Activated CD8-positive, alpha-beta memory T cell treated with anti-CD3 and anti-CD28 coated beads for 36 hours (primary cell): ENCODE measurements at regions not wholly inside any gene's neighbourhood (a gene's known extent, or its start where the extent isn't known, plus 50 kb on each side); places are given as distances from the start of the nearest gene placed in this dataset.

Source experiments
- CTCF ChIA-PET: fragments of 350-600 bp; sonication (Branson Sonifier 250); formaldehyde crosslinking; loops from one replicate; lab custom pipeline; 2021; ENCODE audit warnings: antibody characterized with exemption; lab: Charles Lee
- POLR2A ChIA-PET: fragments of 350-600 bp; sonication (Branson Sonifier 250); formaldehyde crosslinking; loops from one replicate; lab custom pipeline; 2021; ENCODE audit warnings: antibody characterized with exemption; lab: Charles Lee

GRCh38 chr13:50345804-50346203 lies 330.6 kb downstream of the KCNRG start:
- POLR2A ChIA-PET = no interaction called here
- CTCF ChIA-PET = no interaction called here

DNA sequence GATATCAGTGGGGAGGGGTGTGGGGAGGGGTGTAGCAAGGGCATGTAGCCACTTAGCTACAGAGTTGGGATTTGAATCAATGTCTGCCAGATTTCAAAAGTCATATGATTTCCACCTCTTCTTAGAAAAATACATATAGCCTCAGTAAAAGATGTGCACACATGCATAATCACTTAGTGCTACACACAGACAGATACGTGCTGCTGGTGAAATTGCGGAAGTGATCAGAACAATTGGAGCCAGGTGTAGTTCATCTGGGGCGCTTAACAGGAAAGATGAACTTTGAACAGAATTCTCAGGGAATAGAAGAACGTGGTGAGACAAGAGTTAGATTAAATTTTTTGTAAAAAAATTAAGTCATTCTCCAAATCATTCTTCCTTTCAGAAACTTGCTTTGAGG lies 333.1 kb downstream of the KCNRG start:
- ChIA-PET CTCF (no interaction called here), POLR2A (no interaction called here)

DNA sequence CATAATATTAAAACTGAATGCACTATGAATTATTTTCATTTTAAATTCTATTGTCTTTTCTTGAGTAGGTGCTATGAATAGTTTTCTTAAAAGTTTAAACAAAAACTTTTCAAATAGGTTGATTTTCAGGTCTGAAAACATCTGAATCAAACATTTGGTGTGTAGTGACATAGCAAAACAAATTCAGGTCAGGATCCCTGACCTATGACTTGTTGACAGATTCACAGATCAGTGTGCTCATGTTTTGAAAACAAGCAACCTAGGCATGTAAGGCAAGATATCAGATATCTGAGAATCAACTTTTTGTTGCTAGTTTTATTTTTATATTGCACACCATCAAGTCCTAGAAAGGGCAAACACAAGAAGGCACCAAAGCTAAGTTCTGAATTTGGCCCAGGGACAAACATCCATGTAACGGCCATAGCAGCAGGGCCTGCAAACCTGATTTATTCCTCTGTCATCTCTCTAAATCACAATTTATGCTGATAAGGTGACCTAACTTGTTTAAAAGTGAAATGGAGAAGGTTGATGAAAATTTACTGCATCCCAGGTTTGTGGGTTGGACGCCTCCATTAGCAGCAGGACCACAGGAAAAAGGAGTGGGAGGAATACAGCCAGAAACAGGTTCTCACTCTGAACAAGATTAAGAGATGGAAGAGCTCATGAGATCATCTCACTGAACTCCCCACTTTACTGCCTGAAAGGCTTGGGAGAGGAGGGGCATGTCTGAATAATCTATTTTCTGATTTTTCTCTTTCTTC lies 337.7 kb downstream of the KCNRG start:
- CTCF ChIA-PET = no interaction called here
- POLR2A ChIA-PET = no interaction called here

DNA sequence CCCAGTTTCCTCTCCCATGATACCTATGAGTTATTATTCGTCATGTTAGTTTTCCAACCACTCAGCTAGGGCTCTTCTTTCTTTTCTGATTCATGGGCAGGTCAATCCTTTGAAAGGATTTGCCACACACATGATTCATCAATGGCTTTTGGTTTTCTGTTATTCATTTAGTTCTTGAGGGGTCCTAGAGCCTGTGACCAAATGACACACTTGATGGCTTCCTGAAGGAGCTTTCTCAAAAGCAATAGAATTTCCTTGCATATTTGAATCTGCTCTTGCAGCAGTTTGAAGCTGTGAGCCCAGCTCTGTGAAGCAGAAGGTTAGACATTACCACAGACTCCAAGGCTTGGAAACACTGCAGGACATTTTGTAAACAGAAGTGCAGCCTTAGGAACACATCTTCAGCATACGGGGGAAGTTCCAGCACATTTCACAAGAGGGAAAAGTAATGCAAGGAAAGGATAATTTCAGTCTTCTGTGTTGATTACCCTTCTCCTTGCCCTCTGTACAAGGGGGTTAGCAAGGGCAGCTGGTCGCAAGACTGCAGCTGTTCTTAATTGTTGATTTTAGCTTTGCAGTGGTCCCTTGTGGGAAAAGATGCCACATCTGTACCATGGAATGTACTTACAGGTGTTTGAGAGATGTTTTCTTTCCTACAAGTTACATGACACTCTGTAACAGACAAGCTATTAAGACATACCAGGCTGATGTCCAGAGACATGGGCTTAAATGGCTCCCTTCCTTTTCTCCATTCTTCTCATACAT lies 338.6 kb downstream of the KCNRG start:
- ChIA-PET POLR2A (no interaction called here), CTCF (no interaction called here)

GRCh38 chr13:50355797-50356196 lies 340.6 kb downstream of the KCNRG start:
- CTCF ChIA-PET = no interaction called here
- POLR2A ChIA-PET = no interaction called here

DNA sequence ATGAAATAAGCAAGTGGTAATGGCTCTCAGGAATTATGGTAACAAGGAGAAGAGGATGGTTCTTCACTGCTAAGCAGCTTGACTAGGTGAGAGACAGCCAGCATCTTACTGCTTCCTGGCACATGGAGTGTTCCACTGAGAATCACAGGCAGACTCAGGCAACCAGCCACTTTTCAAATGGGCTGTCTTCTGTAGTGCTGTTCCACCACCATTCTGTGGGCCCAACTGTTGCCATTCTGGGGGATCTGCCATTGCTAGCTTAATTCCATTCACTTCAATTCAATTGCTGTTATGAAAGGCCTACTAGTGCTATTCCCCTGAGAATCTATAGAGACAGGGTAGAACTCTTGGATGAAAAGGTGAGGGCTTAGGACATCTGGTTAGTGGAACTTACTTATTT lies 341.9 kb downstream of the KCNRG start:
- POLR2A ChIA-PET = no interaction called here
- CTCF ChIA-PET = interaction anchor here (0.5 kb wide), 1 partner anchor 593 kb away, joined by 4 read pairs; no protein-coding TSS in a partner anchor

DNA sequence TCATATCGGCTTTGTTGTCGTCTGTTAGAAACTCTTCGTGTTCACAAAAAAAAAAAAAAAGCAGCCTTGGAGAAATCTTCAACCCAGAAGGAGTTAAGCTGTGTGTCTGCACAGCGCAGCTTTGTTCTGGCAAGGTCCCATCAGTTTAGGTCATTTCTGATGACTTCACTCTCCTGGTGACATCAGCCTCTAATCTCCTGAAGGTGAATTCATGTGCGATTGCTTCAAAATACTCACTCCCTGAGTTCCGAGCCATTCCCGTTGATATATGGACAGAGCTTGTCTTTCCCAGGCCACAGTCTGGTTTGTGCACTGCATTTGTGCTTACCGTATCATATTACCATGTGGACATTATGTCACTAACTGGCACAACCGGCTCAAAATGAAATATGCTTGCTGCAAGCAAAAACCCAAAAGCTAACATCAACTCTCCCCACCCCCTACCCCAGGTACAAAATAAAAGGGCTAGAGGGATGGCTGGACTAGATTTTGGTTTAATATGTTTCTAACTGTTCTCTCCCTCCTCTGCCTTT lies 342.4 kb downstream of the KCNRG start:
- POLR2A ChIA-PET = no interaction called here
- CTCF ChIA-PET = interaction anchor here (0.5 to 0.6 kb wide), 2 partner anchors 594 to 913 kb away, joined by 4 to 5 read pairs; no protein-coding TSS in a partner anchor

DNA sequence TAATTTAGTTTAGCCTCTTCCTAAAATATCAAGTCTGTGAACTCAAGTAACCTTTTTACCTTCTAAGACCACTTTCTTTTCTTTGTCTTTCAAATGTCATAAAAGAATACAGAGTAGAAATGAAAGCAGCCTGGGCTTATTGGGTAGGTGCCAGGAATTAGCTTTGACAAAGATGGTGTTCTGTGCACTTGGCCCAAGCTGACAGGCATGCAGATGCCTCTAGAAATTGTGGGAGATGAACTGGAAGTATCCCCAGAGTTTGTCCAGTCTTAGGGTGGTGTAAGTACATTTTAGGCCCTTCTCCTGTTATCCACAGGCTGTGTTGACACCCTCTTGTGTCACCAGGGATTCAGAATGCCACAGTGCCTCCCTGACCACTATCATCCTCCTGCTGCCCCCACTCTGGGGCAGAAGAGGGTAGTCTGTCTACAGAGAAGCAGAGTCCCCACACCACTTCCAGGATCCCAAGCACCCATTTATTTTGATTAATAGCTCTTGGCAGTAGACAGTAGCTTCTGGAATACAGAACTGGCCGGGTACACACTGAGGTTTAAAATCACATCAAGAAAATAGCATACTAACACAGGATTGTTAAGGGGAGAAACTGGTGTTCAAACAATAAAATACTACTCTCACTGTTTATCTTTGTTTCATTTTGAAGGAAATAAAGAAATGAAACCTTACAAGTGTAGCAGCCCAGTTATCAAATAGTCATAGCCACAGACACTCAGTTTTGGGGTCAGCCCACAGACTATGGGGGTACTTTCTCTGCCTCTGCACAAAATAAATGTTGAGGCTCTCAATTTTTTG lies 343.2 kb downstream of the KCNRG start:
- CTCF ChIA-PET = no interaction called here
- POLR2A ChIA-PET = no interaction called here

DNA sequence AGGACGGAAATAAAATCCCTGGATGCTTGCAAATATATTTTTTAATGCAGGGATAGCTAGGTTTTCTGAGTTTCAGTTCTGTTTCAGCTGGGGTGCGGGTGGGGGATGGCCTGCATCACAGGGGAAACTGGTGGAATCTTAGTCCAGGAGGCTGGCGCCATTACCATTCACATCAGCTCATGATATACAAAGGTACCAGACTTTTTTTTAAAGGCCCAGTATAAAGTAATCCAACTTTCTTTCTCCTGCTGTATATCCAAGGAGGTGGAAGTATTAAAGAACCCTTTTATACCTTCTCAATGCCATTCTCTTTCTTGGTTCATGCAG lies 343.8 kb downstream of the KCNRG start:
- POLR2A ChIA-PET = no interaction called here
- CTCF ChIA-PET = no interaction called here

DNA sequence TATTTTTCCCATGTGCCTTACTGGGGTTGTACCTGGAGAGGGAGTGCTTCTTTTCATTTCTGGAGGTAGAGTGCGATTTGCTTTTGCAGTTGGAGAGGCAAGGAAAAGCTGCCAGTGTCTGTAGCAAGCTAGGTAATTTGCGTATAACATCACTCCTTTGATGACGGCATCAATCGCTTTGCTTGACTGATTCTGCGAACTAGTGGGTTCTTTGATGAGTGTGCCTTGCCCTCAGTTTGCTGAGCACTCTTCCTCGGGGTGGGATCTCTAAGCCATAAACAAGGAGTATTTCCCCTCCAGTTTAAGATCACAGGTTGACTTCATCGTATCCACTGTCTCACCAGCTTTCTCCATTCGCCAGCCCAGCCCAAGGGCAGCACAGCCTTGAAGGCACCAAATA lies 344.5 kb downstream of the KCNRG start:
- ChIA-PET POLR2A (no interaction called here), CTCF (no interaction called here)

GRCh38 chr13:50360637-50361036 lies 345.4 kb downstream of the KCNRG start:
- CTCF ChIA-PET = no interaction called here

DNA sequence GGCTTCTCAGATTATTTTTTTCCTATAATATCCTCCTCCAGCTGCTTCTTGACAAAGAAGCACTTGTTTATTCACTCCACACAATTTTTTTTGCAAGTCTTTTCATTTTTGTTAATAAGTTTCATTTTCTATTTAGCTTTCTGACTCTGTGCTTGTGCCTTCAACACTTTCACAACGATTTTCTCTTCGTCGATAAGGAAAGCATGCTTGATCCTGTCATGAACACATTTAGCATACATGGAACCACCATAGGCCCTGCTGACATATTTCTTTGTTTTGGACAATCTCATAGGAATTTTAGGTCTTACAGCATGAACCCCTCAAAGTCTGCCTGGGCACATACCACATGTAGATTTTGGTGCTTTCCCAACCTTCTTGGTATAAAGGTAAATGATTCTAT lies 346.0 kb downstream of the KCNRG start:
- CTCF ChIA-PET = no interaction called here
- POLR2A ChIA-PET = interaction anchor here (0.6 kb wide), 1 partner anchor 11 kb away, joined by 3 read pairs; no protein-coding TSS in a partner anchor

More at GRCh38 chr13:50360637-50361036, 345.4 kb downstream of the KCNRG start:
- POLR2A ChIA-PET = interaction anchor here (0.6 kb wide), 1 partner anchor 12 kb away, joined by 3 read pairs; no protein-coding TSS in a partner anchor

GRCh38 chr13:50365408-50366391 lies 350.5 kb downstream of the KCNRG start:
- ChIA-PET CTCF (interaction anchor here (0.9 to 1.2 kb wide), 2 partner anchors 107 to 240 kb away, joined by 4 read pairs; no protein-coding TSS in a partner anchor), POLR2A (interaction anchor here (0.6 to 1.4 kb wide), 3 partner anchors 63 to 401 kb away, joined by 3 to 4 read pairs (median 3); no protein-coding TSS in a partner anchor)

GRCh38 chr13:50366488-50367174 lies 351.4 kb downstream of the KCNRG start:
- CTCF ChIA-PET = interaction anchor here (0.9 to 1.2 kb wide), 2 partner anchors 108 to 241 kb away, joined by 4 read pairs; no protein-coding TSS in a partner anchor
- POLR2A ChIA-PET = interaction anchor here (0.6 to 1.4 kb wide), 3 partner anchors 62 to 402 kb away, joined by 3 to 4 read pairs (median 3); no protein-coding TSS in a partner anchor

- ChIA-PET POLR2A (no interaction called here), CTCF (no interaction called here)
These were observed 354.4 kb downstream of the KCNRG start for GRCh38 chr13:50369646-50370045.

DNA sequence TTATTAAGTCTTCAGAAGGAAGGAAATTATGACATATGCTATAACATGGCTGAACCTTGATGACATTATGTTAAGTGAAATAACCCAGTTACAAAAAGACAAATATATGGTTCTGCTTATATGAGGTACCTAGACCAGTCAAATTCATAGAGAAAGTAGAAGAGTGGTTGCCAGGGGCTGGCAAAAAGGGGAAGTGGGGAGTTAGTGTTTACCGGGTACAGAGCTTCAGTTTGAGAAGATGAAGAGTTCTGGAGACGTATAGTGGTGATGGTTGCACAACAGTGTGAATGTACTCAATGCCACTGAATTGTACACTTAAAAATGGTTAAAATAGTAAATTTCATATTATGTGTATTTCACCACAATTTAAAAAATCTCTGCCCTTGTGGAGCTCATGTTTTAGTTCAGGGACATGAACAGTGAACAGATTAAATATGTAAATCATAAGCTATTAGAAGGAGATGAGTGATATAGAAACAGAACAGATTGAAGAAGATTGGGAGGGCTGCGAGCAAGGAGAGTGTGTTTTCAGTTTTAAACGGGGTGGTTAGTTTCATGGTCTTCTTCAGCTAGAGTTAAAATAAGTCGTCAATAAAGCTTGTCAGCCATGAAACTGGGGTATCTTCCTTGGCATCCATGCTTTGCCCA lies 355.2 kb downstream of the KCNRG start:
- ChIA-PET POLR2A (no interaction called here), CTCF (interaction anchor here (1.0 kb wide), 1 partner anchor 16 kb away, joined by 3 read pairs; no protein-coding TSS in a partner anchor)

DNA sequence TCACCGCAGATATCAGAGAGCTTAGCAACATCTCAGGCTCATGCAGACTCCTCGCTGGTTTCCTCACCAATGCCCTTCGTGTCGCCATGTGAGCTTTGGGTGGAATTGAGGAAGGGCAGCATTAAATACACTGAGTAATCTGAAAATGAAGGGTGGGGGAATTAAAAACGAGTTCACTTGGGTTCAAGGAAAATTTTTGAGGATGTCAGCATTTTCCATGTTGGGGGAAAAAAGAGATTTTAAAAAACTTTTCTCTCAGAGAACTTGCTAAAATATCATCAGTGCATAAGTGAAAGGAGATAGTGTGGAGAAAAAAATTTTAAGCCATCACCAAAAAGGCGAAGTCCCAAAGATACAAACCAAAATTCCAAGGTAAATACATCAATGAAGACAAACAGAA lies 359.3 kb downstream of the KCNRG start:
- POLR2A ChIA-PET = no interaction called here

More for the DNA sequence above, 359.3 kb downstream of the KCNRG start:
- CTCF ChIA-PET = no interaction called here
